ENCODE measurements at regions not wholly inside any gene's neighbourhood (a gene's known extent, or its start where the extent isn't known, plus 50 kb on each side); places are given as distances from the start of the nearest gene placed in this dataset.

DNA sequence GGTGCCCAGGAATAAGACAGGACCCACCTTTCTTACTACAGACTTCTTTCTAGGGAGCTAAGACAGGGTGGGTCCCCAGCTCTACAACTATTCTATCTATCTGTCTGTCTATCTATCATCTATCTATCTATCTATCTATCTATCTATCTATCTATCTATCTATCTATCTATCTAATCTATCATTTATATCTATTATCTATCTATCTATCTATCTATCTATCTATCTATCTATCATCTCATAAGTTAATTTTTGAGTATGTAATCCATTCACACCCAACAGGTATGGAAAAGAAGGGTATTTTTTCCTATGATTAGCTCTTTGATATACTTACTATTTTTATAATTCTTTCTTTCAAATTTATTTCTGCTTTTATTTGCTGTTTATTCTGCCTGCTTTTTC, 55.9 kb downstream of the BAMBI start:
- Histone ChIP-seq H3K4me3 (no peak overlapping the region), H3K27ac (no peak overlapping the region), H3K36me3 (ENCODE audit: low read depth, missing control alignments) (no peaks in the 10 kb centered on the region), H3K4me1 (peaks cover 6% of the 10 kb centered on the region), H3K9me3 (no peaks in the 10 kb centered on the region), H3K27me3 (no peaks in the 10 kb centered on the region)
- no peak for TF ChIP-seq POLR2A (IDR thresholded peaks at IDR 0.05)
- TF ChIP-seq, protein P1, sequence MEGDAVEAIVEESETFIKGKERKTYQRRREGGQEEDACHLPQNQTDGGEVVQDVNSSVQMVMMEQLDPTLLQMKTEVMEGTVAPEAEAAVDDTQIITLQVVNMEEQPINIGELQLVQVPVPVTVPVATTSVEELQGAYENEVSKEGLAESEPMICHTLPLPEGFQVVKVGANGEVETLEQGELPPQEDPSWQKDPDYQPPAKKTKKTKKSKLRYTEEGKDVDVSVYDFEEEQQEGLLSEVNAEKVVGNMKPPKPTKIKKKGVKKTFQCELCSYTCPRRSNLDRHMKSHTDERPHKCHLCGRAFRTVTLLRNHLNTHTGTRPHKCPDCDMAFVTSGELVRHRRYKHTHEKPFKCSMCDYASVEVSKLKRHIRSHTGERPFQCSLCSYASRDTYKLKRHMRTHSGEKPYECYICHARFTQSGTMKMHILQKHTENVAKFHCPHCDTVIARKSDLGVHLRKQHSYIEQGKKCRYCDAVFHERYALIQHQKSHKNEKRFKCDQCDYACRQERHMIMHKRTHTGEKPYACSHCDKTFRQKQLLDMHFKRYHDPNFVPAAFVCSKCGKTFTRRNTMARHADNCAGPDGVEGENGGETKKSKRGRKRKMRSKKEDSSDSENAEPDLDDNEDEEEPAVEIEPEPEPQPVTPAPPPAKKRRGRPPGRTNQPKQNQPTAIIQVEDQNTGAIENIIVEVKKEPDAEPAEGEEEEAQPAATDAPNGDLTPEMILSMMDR (IDR thresholded peaks at IDR 0.05) = no peak
- no peak for DNase-seq
- intact Hi-C loops (cut with DNase I; ENCODE audit: low total_unique reads) = no loop called here

GRCh38 chr10:28733647-28734046, 56.3 kb downstream of the BAMBI start:
- Histone ChIP-seq H3K9me3 (no peaks in the 10 kb centered on the region), H3K4me1 (peaks cover 6% of the 10 kb centered on the region), H3K4me3 (no peak overlapping the region), H3K36me3 (ENCODE audit: low read depth, missing control alignments) (no peaks in the 10 kb centered on the region), H3K27ac (no peak overlapping the region), H3K27me3 (no peaks in the 10 kb centered on the region)
- no peak for DNase-seq
- WGBS, 2 donors = 89 to 90% methylated on average over 1 of the region's 1 CpG
- intact Hi-C loops (cut with DNase I; ENCODE audit: low total_unique reads) = no loop called here
- no peak for TF ChIP-seq POLR2A (IDR thresholded peaks at IDR 0.05)
- TF ChIP-seq, protein P1 (IDR thresholded peaks at IDR 0.05) = no peak

DNA sequence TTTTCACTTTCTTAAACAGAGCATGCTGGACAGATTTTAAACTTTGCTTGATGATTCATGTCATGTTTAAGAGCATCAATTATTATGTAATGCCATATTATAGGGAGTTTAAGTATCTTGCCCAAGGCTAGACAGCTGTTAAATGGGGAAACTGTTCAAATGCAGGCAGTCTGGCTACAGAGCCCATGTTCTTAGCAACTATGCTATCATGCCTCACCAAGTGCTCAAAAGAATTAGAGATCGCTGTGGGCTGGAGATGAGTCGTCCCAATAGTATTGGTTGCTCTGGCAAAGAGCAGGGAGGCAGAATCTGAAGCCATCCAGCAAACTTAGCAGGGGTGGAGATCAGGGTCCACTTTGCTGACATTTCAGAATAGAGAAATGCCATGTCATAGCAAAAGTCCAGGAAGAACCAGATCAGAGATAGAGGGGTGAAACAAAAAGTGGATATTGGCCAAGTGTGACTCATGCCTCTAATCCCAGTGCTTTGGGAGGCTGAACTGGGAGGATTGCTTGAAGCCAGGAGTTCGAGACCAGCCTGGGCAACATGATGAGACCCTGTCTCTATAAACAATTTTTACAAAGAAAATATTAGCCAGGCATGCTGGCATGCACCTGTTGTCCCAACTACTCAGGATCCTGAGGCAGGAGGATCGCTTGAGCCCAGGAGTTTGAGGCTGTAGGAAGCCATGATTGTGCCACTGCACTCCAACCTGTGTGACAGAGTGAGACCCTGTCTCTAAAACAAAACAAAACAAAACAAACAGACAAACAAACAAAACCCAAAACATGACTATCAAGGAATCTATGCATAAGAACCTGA, 57.8 kb downstream of the BAMBI start:
- intact Hi-C loops (cut with DNase I; ENCODE audit: low total_unique reads) = no loop called here
- Histone ChIP-seq H3K9me3 (no peaks in the 10 kb centered on the region), H3K27ac (no peak overlapping the region), H3K4me1 (peaks cover 6% of the 10 kb centered on the region), H3K36me3 (ENCODE audit: low read depth, missing control alignments) (no peaks in the 10 kb centered on the region), H3K27me3 (no peaks in the 10 kb centered on the region), H3K4me3 (no peak overlapping the region)
- no peak for DNase-seq
- TF ChIP-seq, protein P1 (IDR thresholded peaks at IDR 0.05) = no peak
- no peak for TF ChIP-seq POLR2A (IDR thresholded peaks at IDR 0.05)
- 57 to 71% methylated on average over 4 of the region's 4 CpGs for WGBS, 2 donors

- WGBS, 2 donors = 62 to 63% methylated on average over 2 of the region's 2 CpGs
- intact Hi-C loops (cut with DNase I; ENCODE audit: low total_unique reads) = no loop called here
- H3K36me3 ChIP-seq (ENCODE audit: low read depth, missing control alignments) = no peaks in the 10 kb centered on the region
- peak; percentile 44 for DNase-seq
- H3K4me3 ChIP-seq = no peak overlapping the region
- H3K27ac ChIP-seq = no peak overlapping the region
- TF ChIP-seq POLR2A (IDR thresholded peaks at IDR 0.05) = no peak
- TF ChIP-seq, protein P1 (IDR thresholded peaks at IDR 0.05) = no peak
- no peaks in the 10 kb centered on the region for H3K27me3 ChIP-seq
- peaks cover 3% of the 10 kb centered on the region for H3K4me1 ChIP-seq
- no peaks in the 10 kb centered on the region for H3K9me3 ChIP-seq
These were observed 59.8 kb downstream of the BAMBI start for GRCh38 chr10:28737096-28737495.

GRCh38 chr10:28738200-28738599, 60.9 kb downstream of the BAMBI start:
- 94 to 100% methylated on average over 1 of the region's 1 CpG for WGBS, 2 donors
- TF ChIP-seq, protein P1 (IDR thresholded peaks at IDR 0.05) = peak in 1 of 3 experiments; percentile 14
- TF ChIP-seq POLR2A (IDR thresholded peaks at IDR 0.05) = no peak
- Histone ChIP-seq H3K4me1 (peaks cover 3% of the 10 kb centered on the region), H3K36me3 (ENCODE audit: low read depth, missing control alignments) (no peaks in the 10 kb centered on the region), H3K27me3 (no peaks in the 10 kb centered on the region), H3K4me3 (no peak overlapping the region), H3K27ac (no peak overlapping the region), H3K9me3 (no peaks in the 10 kb centered on the region)
- intact Hi-C loops (cut with DNase I; ENCODE audit: low total_unique reads) = no loop called here
- no peak for DNase-seq
